Sciatic nerve (tissue), 2 donors: ENCODE measurements at regions not wholly inside any gene's neighbourhood (a gene's known extent, or its start where the extent isn't known, plus 50 kb on each side); places are given as distances from the start of the nearest gene placed in this dataset.

Experiments used
- ATAC-seq: fragments of 200-7000 bp; cut with Tn5 transposase; one replicate; pipeline ENCODE4 v1.9.1; 2020; ENCODE audit warnings: mild to moderate bottlenecking, moderate library complexity
- DNase-seq: peaks from one replicate; pipeline ENCODE4 v3.0.0-alpha.2; 2020; ENCODE audit warnings: low spot score
- intact Hi-C: fragments of 100-400 bp; cut with DNase I; formaldehyde crosslinking; loops from one replicate; pipeline ENCODE4 v1.14.2; 2022
- donor health status: DM: no; HTN: no; CAD: no.
- donor health status: DM: no; HTN: no; CAD: no.

DNA sequence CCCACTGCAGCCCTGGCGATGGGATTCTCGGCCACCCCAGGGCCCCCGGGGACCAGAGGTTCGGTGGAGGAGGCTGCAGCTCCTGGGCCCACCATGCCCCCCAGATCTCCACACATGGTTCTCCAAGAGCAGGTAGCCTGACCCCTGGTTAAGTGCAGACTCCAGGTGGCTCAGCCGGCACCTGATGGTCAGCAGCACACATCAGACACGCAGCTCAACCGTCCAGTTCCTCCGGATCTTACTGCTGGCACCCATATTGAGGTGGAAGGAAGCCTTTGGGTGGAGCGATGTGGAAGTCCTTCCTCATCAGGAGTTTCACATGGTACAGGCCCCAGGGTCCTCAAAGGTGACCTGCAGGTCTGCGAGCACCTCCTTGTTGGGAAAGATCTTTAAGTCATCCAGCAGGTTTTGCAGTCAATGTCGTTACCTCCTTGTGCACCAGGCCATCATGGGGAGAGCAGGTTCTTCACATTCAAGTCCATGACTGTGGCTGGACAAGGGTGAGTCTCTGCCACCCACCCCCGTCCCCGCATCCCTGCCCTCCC, 74.2 kb upstream of the EEPD1 start:
- intact Hi-C loops = no loop called here
- no peak for ATAC-seq

DNA sequence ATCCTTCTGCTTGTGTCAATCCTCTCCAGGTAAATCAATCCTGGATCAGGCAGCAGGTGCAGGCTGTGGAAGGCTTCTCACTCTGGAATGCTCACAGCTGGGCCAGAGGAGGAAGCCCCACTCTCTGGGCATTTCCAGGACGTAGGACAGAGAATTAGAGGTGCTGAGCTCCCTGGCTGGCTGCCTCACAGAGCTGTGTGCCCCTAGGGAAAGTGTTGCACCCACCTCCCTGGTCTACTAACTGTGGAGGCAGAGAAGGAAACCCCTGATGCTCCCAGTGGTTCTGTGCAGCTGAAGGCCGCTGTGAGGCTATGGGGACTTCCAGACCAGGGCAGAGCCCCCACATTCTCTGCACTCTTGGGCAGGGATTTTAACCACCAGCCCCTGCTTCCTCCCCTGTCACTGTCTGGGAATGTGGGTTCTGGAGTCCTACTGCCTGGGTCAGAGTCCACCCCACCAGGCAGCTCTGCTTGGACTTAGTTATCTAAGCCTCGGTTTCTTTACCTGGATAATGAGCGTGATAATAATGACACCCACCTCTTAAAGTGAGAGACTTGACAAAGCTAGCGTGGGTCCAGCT, 73.5 kb upstream of the EEPD1 start:
- intact Hi-C loops = no loop called here
- no peak for ATAC-seq
- no peak for DNase-seq

More for the DNA sequence above, 74.2 kb upstream of the EEPD1 start:
- no peak for DNase-seq

DNA sequence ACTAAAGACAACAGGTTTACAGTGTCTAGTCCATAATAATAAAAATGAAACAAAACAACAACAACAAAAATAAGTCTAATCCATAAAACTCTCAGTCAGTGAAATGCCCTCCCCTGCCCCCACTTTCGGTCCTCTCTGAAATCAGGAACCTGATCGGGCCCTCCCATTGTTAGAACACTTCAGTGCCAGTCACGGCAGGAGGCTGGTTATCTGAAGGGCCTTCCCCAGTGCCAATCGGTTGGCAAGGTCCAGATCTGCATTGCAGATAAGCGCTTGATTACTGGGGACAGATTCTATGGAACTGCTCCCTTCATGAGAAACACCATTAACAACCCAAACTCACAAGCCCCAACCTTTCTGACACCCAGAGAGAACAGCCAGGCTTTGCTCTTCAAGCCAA, 72.2 kb upstream of the EEPD1 start:
- intact Hi-C loops = no loop called here

DNA sequence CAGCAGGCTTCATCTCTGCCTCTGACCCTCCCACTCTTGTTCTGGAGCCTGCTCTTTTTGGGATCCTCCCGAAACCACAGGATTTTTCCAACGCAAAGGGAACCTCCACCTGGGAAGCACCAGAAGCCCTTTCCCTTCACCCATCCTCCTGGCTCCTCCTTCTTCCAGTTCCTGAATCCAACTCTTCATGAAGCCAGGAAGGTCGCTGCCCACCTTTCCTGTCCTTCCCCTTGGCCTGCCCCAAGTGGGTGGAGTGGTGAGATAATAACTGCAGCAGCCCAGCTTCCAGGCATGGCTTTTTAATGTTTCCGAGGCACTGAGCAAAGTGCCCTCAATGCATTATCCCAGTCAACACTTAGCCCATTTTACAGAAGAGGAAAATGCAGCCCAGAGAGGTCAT, 70.8 kb upstream of the EEPD1 start:
- DNase-seq (no peak), ATAC-seq (no peak)
- intact Hi-C loops = no loop called here

More for the DNA sequence above, 72.2 kb upstream of the EEPD1 start:
- ATAC-seq = no peak
- DNase-seq = no peak

DNA sequence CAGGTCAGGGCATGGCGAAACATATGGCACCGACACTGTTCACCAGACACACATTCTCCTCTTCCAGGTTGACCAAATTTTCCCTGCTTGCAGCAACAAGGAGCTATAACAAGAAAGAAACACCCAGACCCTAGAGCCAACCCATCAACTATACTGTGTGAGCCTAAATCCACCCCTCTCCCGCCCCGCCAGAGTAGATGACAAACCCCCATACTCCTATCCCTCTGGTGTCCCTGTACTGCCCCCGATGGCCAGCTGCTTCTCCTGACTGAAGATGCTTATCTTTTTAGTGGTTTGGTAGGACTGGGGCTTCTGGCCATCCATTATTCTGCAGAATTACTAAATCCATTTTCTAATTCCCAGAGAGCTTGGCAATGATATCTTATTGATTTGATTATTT, 70.1 kb upstream of the EEPD1 start:
- DNase-seq (no peak), ATAC-seq (no peak)
- intact Hi-C loops = no loop called here

DNA sequence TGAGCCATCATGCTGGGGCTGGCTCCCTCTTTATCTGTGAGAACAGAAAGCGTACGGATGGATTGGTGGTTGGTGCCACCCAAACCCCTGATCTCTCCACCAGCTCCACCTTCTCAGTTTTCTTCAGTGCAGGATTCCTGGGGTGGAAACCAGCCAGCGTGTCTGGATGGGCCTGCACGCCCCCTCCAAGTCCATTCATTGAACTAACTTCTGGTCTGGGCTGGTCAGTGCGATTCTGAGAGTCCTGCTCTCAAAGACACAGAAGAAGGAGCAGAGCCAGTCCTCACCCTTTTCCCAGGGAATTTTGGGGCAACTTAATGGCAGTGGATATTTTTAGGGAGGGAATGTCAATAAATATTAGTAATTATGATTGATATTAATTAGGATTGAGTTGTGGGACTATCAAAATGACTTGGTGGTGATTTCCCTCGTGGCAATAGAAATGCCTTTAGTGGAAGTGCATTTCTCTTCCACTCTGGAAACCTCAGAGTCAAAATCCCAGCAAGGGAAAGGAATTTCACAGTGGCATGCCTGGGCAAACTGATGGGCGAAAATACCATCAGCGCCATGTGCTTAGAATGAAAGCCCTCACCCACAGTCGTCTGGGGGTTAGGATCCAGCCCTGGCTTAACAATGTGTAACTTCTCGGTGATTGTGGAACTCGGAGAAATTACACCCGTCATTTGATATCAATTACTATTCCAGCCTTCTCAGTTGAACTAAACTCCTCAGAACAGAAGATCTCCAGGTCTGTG, 69.3 kb upstream of the EEPD1 start:
- intact Hi-C loops = no loop called here
- DNase-seq (no peak), ATAC-seq (no peak)

DNA sequence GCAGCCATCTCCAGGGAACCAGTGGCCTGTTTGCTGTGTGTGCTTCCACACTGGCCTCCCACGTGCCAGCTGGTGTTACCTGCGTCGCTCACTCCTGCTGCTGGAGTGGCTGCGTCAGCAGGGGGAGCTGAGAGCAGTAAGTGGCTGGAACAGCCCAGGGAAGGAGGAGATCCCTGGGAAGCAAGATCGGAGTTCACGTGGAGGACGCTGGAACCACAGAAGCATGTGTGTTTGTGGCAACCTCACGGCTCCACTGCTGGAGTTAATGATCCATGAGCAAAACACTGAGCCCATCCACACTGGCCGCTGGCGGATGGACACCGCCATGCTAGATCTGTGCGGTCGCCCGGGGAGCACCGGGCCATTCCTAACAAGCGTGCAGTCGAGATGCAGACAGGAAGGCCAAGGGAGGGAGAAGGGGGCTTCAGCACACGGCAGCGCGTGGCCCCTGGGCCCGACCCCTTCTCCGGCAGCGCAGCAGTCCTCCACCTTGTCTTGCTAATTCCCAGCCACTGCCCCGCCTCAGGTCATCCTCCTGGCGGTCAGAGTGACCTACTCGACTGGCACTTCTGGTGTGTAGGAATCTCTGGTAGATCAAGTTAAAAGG, 68.5 kb upstream of the EEPD1 start:
- intact Hi-C loops = no loop called here
- no peak for DNase-seq

DNA sequence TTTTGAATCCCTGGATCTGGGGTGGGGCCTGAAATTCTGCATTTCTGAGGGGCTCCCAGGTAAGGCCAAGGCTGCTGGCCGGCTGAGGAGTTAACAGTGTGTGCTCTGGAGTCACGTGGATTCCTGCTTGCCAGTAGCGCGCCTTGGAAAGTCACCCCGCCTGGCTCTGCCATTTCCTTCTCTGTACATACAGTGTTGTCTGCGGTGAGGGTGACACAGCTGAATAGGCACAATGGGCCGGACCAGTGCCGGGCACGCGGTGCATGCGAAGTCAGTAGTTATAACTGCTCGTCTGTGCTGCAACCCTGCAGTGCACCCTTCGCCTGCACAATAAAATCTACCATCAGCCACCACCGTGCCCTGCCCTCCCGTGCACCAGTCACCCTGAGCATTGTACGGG, 68.0 kb upstream of the EEPD1 start:
- ATAC-seq (no peak), DNase-seq (no peak)
- intact Hi-C loops = no loop called here

More for the DNA sequence above, 68.5 kb upstream of the EEPD1 start:
- peak; percentile 48 for ATAC-seq

DNA sequence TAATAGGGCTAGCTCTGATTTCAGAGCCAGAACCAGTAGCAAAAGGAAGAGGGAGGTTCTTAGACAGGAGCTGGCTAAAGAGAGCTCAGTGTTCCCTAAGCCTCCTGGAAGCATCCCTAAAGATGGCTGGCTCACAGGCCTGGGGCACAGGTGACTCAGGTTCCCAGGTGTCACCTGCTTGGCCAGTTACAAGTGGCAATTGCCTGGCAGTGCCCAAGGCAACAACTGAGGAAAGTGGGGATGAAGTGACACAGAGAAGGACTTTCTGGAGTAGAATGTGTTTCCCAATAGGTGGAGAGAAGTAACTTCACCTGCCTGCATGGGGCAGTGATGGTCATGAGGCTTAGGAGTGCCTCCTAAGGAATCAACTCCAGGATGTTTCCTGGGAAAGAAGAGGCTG, 66.5 kb upstream of the EEPD1 start:
- intact Hi-C loops = no loop called here
- no peak for ATAC-seq

DNA sequence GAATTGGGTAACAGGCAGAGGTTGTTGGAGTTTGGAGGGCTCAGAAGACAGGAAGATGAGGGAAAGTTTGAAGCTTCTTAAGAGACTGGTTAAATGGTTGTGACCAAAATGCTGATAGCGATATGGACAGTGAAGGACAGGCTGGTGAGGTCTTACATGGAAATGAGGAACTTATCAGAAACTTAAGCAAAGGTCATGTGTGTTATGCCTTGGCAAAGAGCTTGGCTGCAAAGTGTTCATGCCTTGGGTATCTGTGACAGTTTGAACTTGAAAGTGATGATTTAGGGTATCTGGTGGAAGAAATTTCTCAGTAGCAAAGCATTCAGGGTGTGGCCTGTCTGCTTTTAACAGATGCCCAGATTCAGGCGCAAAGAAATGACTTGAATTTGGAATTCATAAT, 64.5 kb upstream of the EEPD1 start:
- DNase-seq (no peak), ATAC-seq (no peak)
- intact Hi-C loops = no loop called here

More for the DNA sequence above, 66.5 kb upstream of the EEPD1 start:
- DNase-seq = no peak

DNA sequence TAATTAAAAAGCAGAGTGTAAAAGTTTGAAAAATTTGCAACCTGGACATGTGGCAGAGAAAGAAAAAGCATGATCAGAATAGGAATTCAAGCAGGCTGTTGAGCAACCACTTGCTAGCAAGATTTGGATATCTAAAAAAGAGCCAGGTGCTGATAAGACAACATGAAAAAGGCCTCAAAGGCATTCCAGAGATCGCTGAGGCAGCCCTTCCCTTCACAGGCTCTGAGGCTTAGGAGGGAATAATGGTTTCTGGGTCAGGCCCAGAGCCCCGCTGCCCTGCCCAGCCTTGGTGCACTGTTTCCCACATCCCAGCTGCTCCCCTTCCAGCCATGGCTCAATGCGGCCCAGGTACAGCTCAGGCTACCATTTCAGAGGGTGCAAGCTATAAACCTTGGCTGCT, 64.1 kb upstream of the EEPD1 start:
- intact Hi-C loops = no loop called here
- DNase-seq (no peak), ATAC-seq (no peak)

DNA sequence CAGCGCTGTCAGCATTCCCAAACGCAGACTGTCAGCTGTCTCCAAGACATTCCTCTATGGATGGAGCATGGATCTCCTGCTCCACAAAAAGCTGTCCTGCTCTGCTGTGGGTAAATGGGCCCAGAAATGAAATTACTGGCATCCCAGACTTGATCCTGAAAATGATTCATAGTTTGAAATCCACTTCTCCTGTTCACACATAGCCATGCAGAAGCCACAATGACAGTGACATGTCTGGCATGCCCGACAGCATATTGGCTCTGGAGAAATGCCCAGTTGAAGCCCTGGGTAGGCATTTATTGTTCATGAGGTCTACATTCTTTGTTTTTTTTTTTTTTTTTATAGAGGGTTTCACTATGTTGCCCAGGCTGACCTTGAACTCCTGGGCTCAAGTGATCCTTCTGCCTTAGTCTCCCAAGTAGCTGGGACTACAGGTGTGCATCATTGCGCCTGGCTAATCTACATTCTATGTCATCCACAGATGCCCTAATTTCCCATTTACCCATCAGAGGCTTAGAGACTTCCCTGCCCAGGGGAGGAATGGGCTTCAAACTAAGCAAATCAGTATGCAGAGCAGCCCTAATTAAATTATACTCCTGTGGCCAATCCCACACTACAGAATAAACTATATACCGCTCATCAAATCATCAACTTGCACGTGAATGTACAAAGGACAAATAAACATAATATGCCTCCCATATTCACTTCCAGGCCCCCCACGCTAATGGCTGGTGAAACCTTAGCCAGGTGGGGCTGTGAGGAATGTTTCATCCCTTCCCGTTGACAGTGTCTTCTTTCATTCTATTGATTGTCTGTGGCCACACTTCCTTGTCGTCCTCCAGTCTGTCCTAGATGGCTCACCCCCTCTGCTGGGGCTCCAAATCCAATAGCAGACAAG, 61.8 kb upstream of the EEPD1 start:
- intact Hi-C loops = no loop called here
- ATAC-seq = no peak

DNA sequence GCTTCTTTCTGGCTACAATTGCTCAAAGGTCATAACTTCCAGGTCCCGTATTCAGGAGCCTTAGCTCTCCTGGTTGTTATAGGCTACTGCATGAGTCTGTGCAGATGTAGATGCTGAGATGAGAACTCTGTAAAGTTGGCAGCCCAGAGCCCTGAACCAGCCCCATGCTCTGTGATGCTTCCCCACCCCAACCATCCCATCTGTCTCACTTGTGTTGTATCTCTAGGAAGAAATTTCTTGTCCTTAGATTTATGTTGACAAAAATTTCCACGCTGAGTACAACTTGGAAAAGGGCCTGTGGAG, 61.2 kb upstream of the EEPD1 start:
- intact Hi-C loops = no loop called here
- no peak for ATAC-seq
- DNase-seq = no peak

More for the DNA sequence above, 61.8 kb upstream of the EEPD1 start:
- DNase-seq = no peak

DNA sequence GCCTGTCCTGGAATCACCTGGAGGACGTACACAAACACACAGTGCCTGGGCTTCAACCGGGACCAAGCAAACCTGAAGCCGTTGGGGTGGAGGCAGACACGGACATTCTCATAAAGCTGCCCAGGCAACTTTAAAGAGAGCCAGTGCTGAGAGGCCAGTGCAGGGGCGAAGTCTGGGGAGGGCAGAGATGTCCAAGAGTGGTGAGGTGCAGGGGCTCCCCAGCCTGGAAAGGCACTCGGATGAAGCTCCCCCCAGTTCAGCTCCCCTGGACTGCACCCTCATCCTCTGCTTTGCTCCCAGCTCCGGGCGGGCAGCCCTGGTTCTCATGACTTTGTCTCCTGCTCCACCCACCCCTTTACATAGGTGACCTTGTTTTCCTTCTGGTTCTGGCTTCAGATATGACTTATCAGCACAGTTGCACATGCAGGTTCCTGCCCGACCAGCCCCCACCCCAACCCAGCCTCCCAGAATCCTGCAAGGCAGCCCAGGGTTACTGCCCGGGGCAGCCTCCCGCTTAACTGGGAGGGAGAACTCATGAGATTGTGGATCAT, 60.8 kb upstream of the EEPD1 start:
- no peak for DNase-seq
- no peak for ATAC-seq
- intact Hi-C loops = no loop called here

DNA sequence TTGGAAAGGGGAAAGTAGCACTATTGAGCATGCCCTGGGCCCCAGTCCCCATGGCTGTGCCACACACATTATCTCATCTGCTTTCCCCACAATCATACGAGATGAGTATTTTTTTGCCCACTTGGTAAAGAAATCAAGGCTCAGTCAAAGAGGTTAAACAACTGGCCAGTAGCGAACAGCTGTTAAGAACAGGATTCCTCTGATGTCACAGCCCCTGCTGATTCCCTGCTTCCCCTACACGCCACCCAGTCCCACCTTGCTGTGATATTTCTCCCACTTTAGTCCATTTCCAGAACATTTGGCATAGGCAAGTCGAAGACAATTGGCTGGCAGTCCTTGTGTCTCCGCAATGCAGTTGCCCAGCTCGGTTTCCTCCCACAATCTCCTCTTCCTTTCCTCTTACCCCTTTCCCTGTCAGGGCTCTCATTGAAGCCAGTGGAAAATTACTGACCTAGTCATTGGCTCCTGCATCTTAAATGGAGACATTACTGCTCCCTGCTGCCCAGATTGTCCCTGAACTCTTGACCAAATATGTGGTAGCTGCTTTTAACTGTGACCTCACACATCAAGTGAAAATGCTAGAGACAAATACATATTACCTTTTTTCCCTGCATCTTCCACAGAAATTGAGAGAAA, 56.5 kb upstream of the EEPD1 start:
- DNase-seq (no peak), ATAC-seq (peak; percentile 52)
- intact Hi-C loops = no loop called here

DNA sequence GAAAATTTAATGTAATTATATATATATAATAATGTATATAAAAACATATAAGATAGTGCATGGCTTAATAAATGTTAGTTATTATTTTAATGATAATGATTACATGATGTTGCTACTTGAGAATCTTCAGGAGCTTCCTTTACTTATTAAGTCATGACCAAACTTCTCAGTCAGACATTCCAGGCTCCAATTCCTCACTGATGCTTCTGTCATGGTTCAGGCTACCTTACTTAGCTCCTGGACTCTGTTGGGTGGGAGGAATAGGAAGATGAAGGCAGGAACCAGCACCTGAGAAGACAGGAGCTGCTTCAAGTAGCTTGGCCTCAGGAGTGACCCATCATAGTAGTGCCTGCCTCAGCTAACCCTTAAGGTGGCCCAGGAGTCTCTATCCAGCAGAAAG, 55.0 kb upstream of the EEPD1 start:
- ATAC-seq = no peak
- no peak for DNase-seq
- intact Hi-C loops = no loop called here

DNA sequence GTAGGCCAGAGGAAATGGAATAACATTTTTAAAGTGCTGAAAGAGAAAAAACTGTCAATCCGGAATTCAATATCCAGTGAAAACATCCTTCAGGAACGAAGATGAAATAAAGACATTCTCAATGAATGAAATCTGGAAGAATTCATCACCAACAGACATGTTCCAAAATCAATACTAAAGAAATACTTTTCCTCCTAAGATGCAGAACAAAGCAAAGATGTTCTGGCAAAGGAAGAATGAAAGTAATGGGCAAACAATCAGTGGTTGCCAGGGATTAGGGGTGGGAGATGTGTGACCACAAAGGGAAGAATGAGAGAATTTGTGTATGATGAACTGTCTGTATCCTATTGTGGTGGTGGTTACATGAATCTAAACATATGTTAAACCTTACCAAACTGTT, 52.8 kb upstream of the EEPD1 start:
- DNase-seq = no peak
- intact Hi-C loops = no loop called here
- ATAC-seq = peak; percentile 41

DNA sequence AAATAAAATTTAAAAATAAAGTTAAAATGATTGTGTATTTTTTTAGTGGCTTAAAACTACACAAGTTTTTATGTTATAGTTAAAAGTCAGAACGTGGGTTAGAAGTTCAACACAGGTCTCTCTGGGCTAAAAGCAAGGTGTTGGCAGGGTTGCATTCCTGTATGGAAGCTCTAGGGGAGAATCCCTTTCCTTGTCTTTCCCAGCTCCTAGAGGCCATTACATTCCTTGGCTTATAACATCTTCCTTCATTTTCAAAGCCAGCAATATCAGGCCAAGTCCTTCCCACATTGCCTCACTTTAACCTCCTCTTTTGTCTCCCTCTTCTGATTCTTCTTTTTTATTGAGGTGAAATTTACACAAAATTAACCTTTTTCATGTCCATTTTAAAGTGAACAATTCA, 52.4 kb upstream of the EEPD1 start:
- no peak for DNase-seq
- intact Hi-C loops = no loop called here
- ATAC-seq = peak; percentile 69
